Natural killer cell (primary cell): ENCODE measurements at regions not wholly inside any gene's neighbourhood (a gene's known extent, or its start where the extent isn't known, plus 50 kb on each side); places are given as distances from the start of the nearest gene placed in this dataset.
A peak's percentile ranks its signal among the peaks of the same experiment; 100 is the strongest.

Experiments used
- ATAC-seq, 3 donors: fragments of 150-1000 bp in 2 of 3; fragments of 200-7000 bp in 1 of 3; cut with Tn5 transposase; 1 replicate in 1 of 3; 2 replicates in 2 of 3; pipeline ENCODE4 v1.10.0; 2021; ENCODE audit warnings: mild to moderate bottlenecking in 2 of 3, moderate library complexity in 2 of 3
- DNase-seq, 2 donors: peaks; one replicate each; pipeline versions ENCODE4 v3.0.0 to v3.0.0-alpha.2; 2013 to 2021; ENCODE audit warnings: mixed read lengths in 1 of 2
- H3K27ac ChIP-seq: one replicate; pipeline ENCODE4 v1.5.1; 2013; ENCODE audit warnings: mild to moderate bottlenecking, low read length
- H3K27me3 ChIP-seq: one replicate; pipeline ENCODE4 v1.6.1; 2013; ENCODE audit warnings: low read length; ENCODE audit not compliant: control insufficient read depth, insufficient read depth
- H3K36me3 ChIP-seq: one replicate; pipeline ENCODE4 v1.6.1; 2013; ENCODE audit warnings: low read length; ENCODE audit not compliant: control insufficient read depth, insufficient read depth
- H3K4me1 ChIP-seq: one replicate; pipeline ENCODE4 v1.6.1; 2013; ENCODE audit warnings: low read length; ENCODE audit not compliant: control insufficient read depth, insufficient read depth
- H3K4me3 ChIP-seq: one replicate; pipeline ENCODE4 v1.5.1; 2013; ENCODE audit warnings: low read length
- H3K9me3 ChIP-seq: one replicate; pipeline ENCODE4 v1.6.1; 2013; ENCODE audit warnings: low read length; ENCODE audit not compliant: control insufficient read depth, insufficient read depth
- H3K27ac Mint-ChIP-seq, 2 donors: one replicate each; pipeline ENCODE4 v1.8.0; 2022; ENCODE audit warnings: mild to moderate bottlenecking in 2 of 2, mixed read lengths in 2 of 2, moderate library complexity in 1 of 2
- H3K27me3 Mint-ChIP-seq, 2 donors: one replicate each; pipeline ENCODE4 v1.8.0; 2022; ENCODE audit warnings: low read depth in 2 of 2, mixed read lengths in 2 of 2
- H3K36me3 Mint-ChIP-seq: one replicate; pipeline ENCODE4 v1.8.0; 2022; ENCODE audit warnings: mixed read lengths
- H3K4me1 Mint-ChIP-seq, 2 donors: one replicate each; pipeline ENCODE4 v1.8.0; 2022; ENCODE audit warnings: mixed read lengths in 2 of 2
- H3K4me3 Mint-ChIP-seq: one replicate; pipeline ENCODE4 v1.8.0; 2022; ENCODE audit warnings: mild to moderate bottlenecking, moderate library complexity, mixed read lengths
- H3K9me3 Mint-ChIP-seq, 2 donors: one replicate each; pipeline ENCODE4 v1.8.0; 2022; ENCODE audit warnings: mixed read lengths in 2 of 2
- WGBS: methylation state at CpG from one replicate; pipeline ENCODE4 v1.1.7; 2013; ENCODE audit warnings: missing lambda C conversion rate; ENCODE audit not compliant: insufficient coverage; 5-methylcytosine and 5-hydroxymethylcytosine counted together
- intact Hi-C: fragments of 100-400 bp; cut with micrococcal nuclease; formaldehyde crosslinking; loops from one replicate; pipeline ENCODE4 v1.14.2; 2022
- TF ChIP-seq, protein P1 (sequence below): fragments of 200-600 bp; IDR thresholded peaks from one replicate; pipeline ENCODE4 v1.8.0; 2022; ENCODE audit warnings: antibody characterized with exemption

DNA sequence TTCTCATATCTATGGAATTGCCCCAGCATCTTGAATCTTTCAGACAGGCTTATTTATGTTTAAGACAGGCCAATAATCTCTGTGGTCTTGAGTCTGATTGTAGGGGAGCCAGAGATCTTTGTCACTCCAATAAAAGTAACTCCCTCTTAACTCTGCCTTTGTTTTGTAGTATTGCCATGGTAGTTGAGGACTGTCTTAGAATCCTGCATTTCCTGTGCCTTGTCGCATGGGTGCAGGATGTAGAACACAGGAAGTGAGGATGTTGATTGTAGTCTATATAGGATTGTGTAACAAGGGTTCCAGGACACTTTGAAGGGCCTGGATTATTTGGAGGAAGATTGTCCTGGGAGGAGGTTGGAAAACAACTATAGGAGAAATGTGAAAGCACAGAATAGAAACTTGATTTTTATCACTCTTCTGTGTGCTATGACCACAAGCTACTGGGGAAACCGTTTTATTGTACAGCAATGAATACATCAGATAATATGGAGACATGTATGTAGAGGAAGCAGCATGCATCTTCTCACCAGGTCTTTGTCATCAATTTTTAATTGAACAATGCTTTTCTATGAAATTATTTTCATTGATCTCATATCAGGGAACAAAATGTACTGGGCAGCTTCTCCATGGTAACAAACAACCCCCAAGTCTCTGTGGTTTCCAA is 411.7 kb downstream of the FGF9 start:
- H3K27ac Mint-ChIP-seq, result no peak overlapping the region
- ATAC-seq, result peak in 1 of 3 donors; percentile 26
- 9% methylated on average over 2 of the region's 2 CpGs for WGBS

GRCh38 chr13:22085001-22085400 is 414.1 kb downstream of the FGF9 start:
- ATAC-seq (no peak), DNase-seq (no peak)
- no peaks in the 10 kb centered on the region for H3K27me3 ChIP-seq
- intact Hi-C loops, result no loop called here
- Mint-ChIP-seq H3K9me3 (no peaks in the 10 kb centered on the region), H3K36me3 (no peaks in the 10 kb centered on the region), H3K27me3 (peaks cover 7 to 21% of the 10 kb centered on the region in 2 donors), H3K4me3 (no peak overlapping the region), H3K27ac (no peak overlapping the region), H3K4me1 (peaks cover 6 to 7% of the 10 kb centered on the region in 2 donors)
- H3K27ac ChIP-seq, result no peak overlapping the region
- no peaks in the 10 kb centered on the region for H3K9me3 ChIP-seq
- H3K36me3 ChIP-seq, result no peaks in the 10 kb centered on the region
- TF ChIP-seq, protein P1, sequence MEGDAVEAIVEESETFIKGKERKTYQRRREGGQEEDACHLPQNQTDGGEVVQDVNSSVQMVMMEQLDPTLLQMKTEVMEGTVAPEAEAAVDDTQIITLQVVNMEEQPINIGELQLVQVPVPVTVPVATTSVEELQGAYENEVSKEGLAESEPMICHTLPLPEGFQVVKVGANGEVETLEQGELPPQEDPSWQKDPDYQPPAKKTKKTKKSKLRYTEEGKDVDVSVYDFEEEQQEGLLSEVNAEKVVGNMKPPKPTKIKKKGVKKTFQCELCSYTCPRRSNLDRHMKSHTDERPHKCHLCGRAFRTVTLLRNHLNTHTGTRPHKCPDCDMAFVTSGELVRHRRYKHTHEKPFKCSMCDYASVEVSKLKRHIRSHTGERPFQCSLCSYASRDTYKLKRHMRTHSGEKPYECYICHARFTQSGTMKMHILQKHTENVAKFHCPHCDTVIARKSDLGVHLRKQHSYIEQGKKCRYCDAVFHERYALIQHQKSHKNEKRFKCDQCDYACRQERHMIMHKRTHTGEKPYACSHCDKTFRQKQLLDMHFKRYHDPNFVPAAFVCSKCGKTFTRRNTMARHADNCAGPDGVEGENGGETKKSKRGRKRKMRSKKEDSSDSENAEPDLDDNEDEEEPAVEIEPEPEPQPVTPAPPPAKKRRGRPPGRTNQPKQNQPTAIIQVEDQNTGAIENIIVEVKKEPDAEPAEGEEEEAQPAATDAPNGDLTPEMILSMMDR, result no peak
- no peaks in the 10 kb centered on the region for H3K4me1 ChIP-seq
- WGBS, result 80% methylated on average over 1 of the region's 2 CpGs
- no peak overlapping the region for H3K4me3 ChIP-seq

More for the DNA sequence above, 411.7 kb downstream of the FGF9 start:
- Mint-ChIP-seq H3K36me3 (no peaks in the 10 kb centered on the region), H3K4me3 (no peak overlapping the region), H3K4me1 (peaks cover 6 to 7% of the 10 kb centered on the region in 2 donors), H3K27me3 (peaks cover 11 to 40% of the 10 kb centered on the region in 2 donors), H3K9me3 (no peaks in the 10 kb centered on the region)
- TF ChIP-seq, protein P1, result no peak
- H3K9me3 ChIP-seq, result no peaks in the 10 kb centered on the region
- no peak overlapping the region for H3K27ac ChIP-seq
- peak in 1 of 2 donors; percentile 35 for DNase-seq
- H3K4me3 ChIP-seq, result no peak overlapping the region
- H3K36me3 ChIP-seq, result no peaks in the 10 kb centered on the region
- H3K4me1 ChIP-seq, result no peaks in the 10 kb centered on the region
- H3K27me3 ChIP-seq, result no peaks in the 10 kb centered on the region
- intact Hi-C loops, result no loop called here

GRCh38 chr13:22086597-22087330 is 415.9 kb downstream of the FGF9 start:
- Mint-ChIP-seq H3K27me3 (peaks cover 4 to 16% of the 10 kb centered on the region in 2 donors), H3K36me3 (no peaks in the 10 kb centered on the region), H3K4me3 (no peak overlapping the region), H3K9me3 (no peaks in the 10 kb centered on the region), H3K4me1 (peaks cover 6 to 7% of the 10 kb centered on the region in 2 donors), H3K27ac (no peak overlapping the region)
- no peaks in the 10 kb centered on the region for H3K9me3 ChIP-seq
- DNase-seq, result no peak
- H3K27ac ChIP-seq, result no peak overlapping the region
- no peaks in the 10 kb centered on the region for H3K27me3 ChIP-seq
- H3K36me3 ChIP-seq, result no peaks in the 10 kb centered on the region
- WGBS, result 82% methylated on average over 10 of the region's 10 CpGs
- intact Hi-C loops, result no loop called here
- no peaks in the 10 kb centered on the region for H3K4me1 ChIP-seq
- no peak for ATAC-seq
- TF ChIP-seq, protein P1, result no peak
- no peak overlapping the region for H3K4me3 ChIP-seq
